Liver (tissue), 8 donors: ENCODE measurements at regions not wholly inside any gene's neighbourhood (a gene's known extent, or its start where the extent isn't known, plus 50 kb on each side); places are given as distances from the start of the nearest gene placed in this dataset.

Experiments
- DNase-seq: peaks from one replicate; pipeline ENCODE4 v3.0.0-alpha.2; 2017; ENCODE audit warnings: low spot score
- H3K27ac ChIP-seq, 2 donors: one replicate each; pipeline ENCODE4 v1.7.0; 2013; ENCODE audit warnings: inconsistent platforms in 2 of 2, low read length in 2 of 2, control low read depth in 1 of 2, low read depth in 1 of 2, mild to moderate bottlenecking in 1 of 2
- H3K27me3 ChIP-seq, 4 donors: one replicate each; pipeline versions ENCODE4 v1.6.1 to v1.7.0; 2013; ENCODE audit warnings: low read length in 3 of 4, inconsistent platforms in 1 of 4, mild to moderate bottlenecking in 1 of 4, moderate library complexity in 1 of 4; ENCODE audit not compliant: control insufficient read depth in 4 of 4, insufficient read depth in 4 of 4
- H3K36me3 ChIP-seq, 4 donors: one replicate each; pipeline versions ENCODE4 v1.6.1 to v1.7.0; 2013; ENCODE audit warnings: low read length in 3 of 4, mild to moderate bottlenecking in 3 of 4, low read depth in 1 of 4, moderate library complexity in 1 of 4; ENCODE audit not compliant: control insufficient read depth in 4 of 4, insufficient read depth in 3 of 4
- H3K4me1 ChIP-seq, 4 donors: one replicate each; pipeline versions ENCODE4 v1.6.1 to v1.7.0; 2013; ENCODE audit warnings: low read length in 3 of 4, mild to moderate bottlenecking in 3 of 4, moderate library complexity in 1 of 4; ENCODE audit not compliant: control insufficient read depth in 4 of 4, insufficient read depth in 4 of 4
- H3K4me3 ChIP-seq, 3 donors: one replicate each; pipeline versions ENCODE4 v1.6.1 to v1.7.0; 2013; ENCODE audit warnings: low read length in 3 of 3, control low read depth in 1 of 3, low read depth in 1 of 3, mild to moderate bottlenecking in 1 of 3
- H3K9ac ChIP-seq, 2 donors: one replicate each; pipeline ENCODE4 v1.7.0; 2013; ENCODE audit warnings: low read length in 2 of 2, mild to moderate bottlenecking in 2 of 2, moderate library complexity in 2 of 2, control low read depth in 1 of 2, low read depth in 1 of 2
- H3K9me3 ChIP-seq, 4 donors: one replicate each; pipeline versions ENCODE4 v1.6.1 to v1.7.0; 2013; ENCODE audit warnings: low read length in 3 of 4; ENCODE audit not compliant: control insufficient read depth in 4 of 4
- CTCF ChIP-seq: fragments of 150-350 bp; IDR thresholded peaks from 2 replicates; pipeline ENCODE4 v1.5.1; 2017; ENCODE audit warnings: improper control_type of control experiment, low read depth, low read length; ENCODE audit not compliant: missing input control
- FOXA1 ChIP-seq: IDR thresholded peaks from 2 replicates; pipeline ENCODE4 v1.6.1; 2016; ENCODE audit warnings: antibody characterized with exemption
- FOXA2 ChIP-seq: IDR thresholded peaks from 2 replicates; pipeline ENCODE4 v1.6.1; 2016; ENCODE audit warnings: antibody characterized with exemption
- GABPA ChIP-seq, 2 donors: IDR thresholded peaks in 1 of 2; conservative IDR thresholded peaks in 1 of 2; 2 replicates each; pipeline ENCODE4 v1.6.1; 2016; ENCODE audit warnings: antibody characterized with exemption in 2 of 2, mild to moderate bottlenecking in 1 of 2, moderate library complexity in 1 of 2
- HNF4G ChIP-seq: IDR thresholded peaks from 2 replicates; pipeline ENCODE4 v1.6.1; 2016; ENCODE audit warnings: antibody characterized with exemption
- MAX ChIP-seq: IDR thresholded peaks from 2 replicates; pipeline ENCODE4 v1.6.1; 2016; ENCODE audit warnings: antibody characterized with exemption
- NR2F2 ChIP-seq: IDR thresholded peaks from 2 replicates; pipeline ENCODE4 v1.6.1; 2016; ENCODE audit warnings: antibody characterized with exemption
- RAD21 ChIP-seq, 2 donors: IDR thresholded peaks; 2 replicates each; pipeline ENCODE4 v1.6.1; 2016; ENCODE audit warnings: antibody characterized with exemption in 2 of 2, mild to moderate bottlenecking in 2 of 2
- RXRA ChIP-seq, 2 donors: IDR thresholded peaks; 2 replicates each; pipeline ENCODE4 v1.6.1; 2017 to 2018; ENCODE audit warnings: antibody characterized with exemption in 2 of 2, mild to moderate bottlenecking in 1 of 2
- SP1 ChIP-seq: IDR thresholded peaks from 2 replicates; pipeline ENCODE4 v1.6.1; 2018; ENCODE audit warnings: antibody characterized with exemption, mild to moderate bottlenecking
- TAF1 ChIP-seq: conservative IDR thresholded peaks from 2 replicates; pipeline ENCODE4 v1.6.1; 2016; ENCODE audit warnings: antibody characterized with exemption, mild to moderate bottlenecking
- YY1 ChIP-seq: IDR thresholded peaks from 2 replicates; pipeline ENCODE4 v1.6.1; 2016; ENCODE audit warnings: antibody characterized with exemption, mild to moderate bottlenecking
- ZBTB33 ChIP-seq: IDR thresholded peaks from 2 replicates; pipeline ENCODE4 v1.6.1; 2016; ENCODE audit warnings: antibody characterized with exemption
- WGBS: extraction: QIAGEN DNeasy Blood & Tissue Kit; methylation state at CpG from one replicate; pipeline ENCODE4 v1.1.7; 2013; 5-methylcytosine and 5-hydroxymethylcytosine counted together
- TF ChIP-seq, protein P1 (sequence below): IDR thresholded peaks from 2 replicates; pipeline ENCODE4 v1.6.1; 2016; ENCODE audit warnings: antibody characterized with exemption
- donor health status: healthy.
- donor health status: healthy.
- donor health status: healthy.
- donor health status: healthy.
- donor health status: healthy.

GRCh38 chr2:81068144-81068543 is 763.6 kb upstream of the LRRTM1 start:
- H3K4me3 ChIP-seq, result no peak overlapping the region
- TF ChIP-seq FOXA2, result no peak
- TF ChIP-seq SP1, result no peak
- TF ChIP-seq CTCF, result no peak
- TF ChIP-seq HNF4G, result no peak
- TF ChIP-seq TAF1, result no peak
- no peak for DNase-seq
- no peaks in the 10 kb centered on the region for H3K36me3 ChIP-seq
- no peaks in the 10 kb centered on the region for H3K9me3 ChIP-seq
- no peak overlapping the region for H3K27ac ChIP-seq
- H3K27me3 ChIP-seq, result no peaks in the 10 kb centered on the region
- no peaks in the 10 kb centered on the region for H3K4me1 ChIP-seq
- H3K9ac ChIP-seq, result no peak overlapping the region
- WGBS, result 29% methylated on average over 1 of the region's 1 CpG

GRCh38 chr2:81061016-81061415 is 756.5 kb upstream of the LRRTM1 start:
- H3K9ac ChIP-seq, result no peak overlapping the region
- no peak overlapping the region for H3K27ac ChIP-seq
- no peak overlapping the region for H3K4me3 ChIP-seq
- H3K9me3 ChIP-seq, result no peaks in the 10 kb centered on the region
- no peaks in the 10 kb centered on the region for H3K4me1 ChIP-seq
- TF ChIP-seq FOXA2, result no peak
- TF ChIP-seq GABPA (IDR thresholded peaks at IDR 0.05 in 1 of 2, conservative IDR thresholded peaks at IDR 0.05 in 1 of 2), result no peak
- TF ChIP-seq, protein P1, sequence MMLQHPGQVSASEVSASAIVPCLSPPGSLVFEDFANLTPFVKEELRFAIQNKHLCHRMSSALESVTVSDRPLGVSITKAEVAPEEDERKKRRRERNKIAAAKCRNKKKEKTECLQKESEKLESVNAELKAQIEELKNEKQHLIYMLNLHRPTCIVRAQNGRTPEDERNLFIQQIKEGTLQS, result no peak
- no peak for TF ChIP-seq NR2F2
- TF ChIP-seq RXRA (IDR thresholded peaks at IDR 0.05), result no peak
- TF ChIP-seq RAD21 (IDR thresholded peaks at IDR 0.05), result no peak
- no peak for DNase-seq
- WGBS, result 49% methylated on average over 2 of the region's 2 CpGs
- H3K36me3 ChIP-seq, result no peaks in the 10 kb centered on the region
- no peaks in the 10 kb centered on the region for H3K27me3 ChIP-seq

GRCh38 chr2:81050580-81051095 is 746.1 kb upstream of the LRRTM1 start:
- no peaks in the 10 kb centered on the region for H3K4me1 ChIP-seq
- no peak for TF ChIP-seq SP1
- no peak for TF ChIP-seq MAX
- TF ChIP-seq YY1, result no peak
- no peak for TF ChIP-seq RAD21 (IDR thresholded peaks at IDR 0.05)
- TF ChIP-seq ZBTB33, result no peak
- TF ChIP-seq FOXA1, result no peak
- no peak for TF ChIP-seq CTCF
- no peak overlapping the region for H3K9ac ChIP-seq
- WGBS, result 52% methylated on average over 4 of the region's 4 CpGs
- DNase-seq, result no peak
- H3K36me3 ChIP-seq, result no peaks in the 10 kb centered on the region
- H3K9me3 ChIP-seq, result no peaks in the 10 kb centered on the region
- no peak overlapping the region for H3K4me3 ChIP-seq
- no peaks in the 10 kb centered on the region for H3K27me3 ChIP-seq
- H3K27ac ChIP-seq, result no peak overlapping the region
